ENCODE measurements at regions not wholly inside any gene's neighbourhood (a gene's known extent, or its start where the extent isn't known, plus 50 kb on each side); places are given as distances from the start of the nearest gene placed in this dataset.

GRCh38 chr4:31035761-31036160 is 315.6 kb downstream of the PCDH7 start:
- no peaks in the 10 kb centered on the region for H3K36me3 ChIP-seq (ENCODE audit: control insufficient read depth, insufficient read depth, low read length)
- POLR2A ChIA-PET: no interaction called here
- TF ChIP-seq SIN3A (IDR thresholded peaks at IDR 0.05; ENCODE audit: borderline replicate concordance, insufficient read depth, low read depth, low read length) (no peak), REST (IDR thresholded peaks at IDR 0.05; ENCODE audit: insufficient read depth in 1 of 2, low read depth in 2 of 2, low read length in 1 of 2) (no peak), CTCF (IDR thresholded peaks at IDR 0.05) (no peak)
- H3K27ac ChIP-seq (ENCODE audit: low read length): no peak overlapping the region
- DNase-seq (ENCODE audit: low read depth, low spot score) (no peak), ATAC-seq (no peak)
- no peaks in the 10 kb centered on the region for H3K9me3 ChIP-seq (ENCODE audit: control insufficient read depth, insufficient read depth, low read depth, low read length)
- CTCF ChIA-PET: no interaction called here
- no peaks in the 10 kb centered on the region for H3K27me3 ChIP-seq (ENCODE audit: control insufficient read depth, insufficient read depth, low read length)
- in situ Hi-C loops (cut with HindIII; ENCODE audit: low pct_unique_long_range_greater_than_20kb, low sequenced_read_pairs): no loop called here
- H3K4me1 ChIP-seq (ENCODE audit: control insufficient read depth, insufficient read depth, low read length): no peaks in the 10 kb centered on the region
- BruUV-seq (replicated peaks): no TSS peak
- intact Hi-C loops (cut with micrococcal nuclease; ENCODE audit: unreplicated experiment): no loop called here
- no peak overlapping the region for H3K4me3 ChIP-seq (ENCODE audit: low read depth in 2 of 2, low read length in 2 of 2)

GRCh38 chr4:31037703-31038102 is 317.5 kb downstream of the PCDH7 start:
- no peak overlapping the region for H3K4me3 ChIP-seq (ENCODE audit: low read depth in 2 of 2, low read length in 2 of 2)
- CTCF ChIA-PET: no interaction called here
- no peaks in the 10 kb centered on the region for H3K9me3 ChIP-seq (ENCODE audit: control insufficient read depth, insufficient read depth, low read depth, low read length)
- in situ Hi-C loops (cut with HindIII; ENCODE audit: low pct_unique_long_range_greater_than_20kb, low sequenced_read_pairs) (no loop called here), intact Hi-C loops (cut with micrococcal nuclease; ENCODE audit: unreplicated experiment) (no loop called here)
- no TSS peak for BruUV-seq (replicated peaks)
- no peak for DNase-seq (ENCODE audit: low read depth, low spot score)
- ATAC-seq: no peak
- TF ChIP-seq POLR2AphosphoS5 (IDR thresholded peaks at IDR 0.05; ENCODE audit: low read depth, low read length) (no peak), REST (IDR thresholded peaks at IDR 0.05; ENCODE audit: insufficient read depth in 1 of 2, low read depth in 2 of 2, low read length in 1 of 2) (no peak)
- peaks cover 3% of the 10 kb centered on the region; the same call in 1 of the 2 replicates for H3K4me1 ChIP-seq (ENCODE audit: control insufficient read depth, insufficient read depth, low read length)
- H3K27me3 ChIP-seq (ENCODE audit: control insufficient read depth, insufficient read depth, low read length): no peaks in the 10 kb centered on the region
- no peaks in the 10 kb centered on the region for H3K36me3 ChIP-seq (ENCODE audit: control insufficient read depth, insufficient read depth, low read length)
- POLR2A ChIA-PET: no interaction called here
- no peak overlapping the region for H3K27ac ChIP-seq (ENCODE audit: low read length)

All from Panc1 (cell line).